Activated T-cell treated with anti-CD3 and anti-CD28 coated beads, Interleukin-2, amount 50 U/mL, for 4 hours (primary cell): ENCODE measurements at regions not wholly inside any gene's neighbourhood (a gene's known extent, or its start where the extent isn't known, plus 50 kb on each side); places are given as distances from the start of the nearest gene placed in this dataset.

ENCODE experiments used
- ATAC-seq, 2 donors: fragments of 200-7000 bp; cut with Tn5 transposase; one replicate each; pipeline ENCODE4 v1.10.0; 2021
- DNase-seq: peaks from one replicate; pipeline ENCODE4 v3.0.0-alpha.2; 2020
- H3K27me3 Mint-ChIP-seq: one replicate; pipeline ENCODE4 v1.8.0; 2021; ENCODE audit warnings: low read depth, mixed read lengths
- H3K36me3 Mint-ChIP-seq: one replicate; pipeline ENCODE4 v1.8.0; 2022; ENCODE audit warnings: mixed read lengths; ENCODE audit not compliant: insufficient read depth
- H3K4me1 Mint-ChIP-seq: one replicate; pipeline ENCODE4 v1.8.0; 2021; ENCODE audit warnings: low read depth, mixed read lengths
- H3K4me3 Mint-ChIP-seq: one replicate; pipeline ENCODE4 v1.8.0; 2021; ENCODE audit warnings: mild to moderate bottlenecking, moderate library complexity, mixed read lengths
- H3K9me3 Mint-ChIP-seq: one replicate; pipeline ENCODE4 v1.8.0; 2021; ENCODE audit warnings: mixed read lengths

GRCh38 chr14:71533800-71534199 lies 398.4 kb upstream of the RGS6 start:
- Mint-ChIP-seq H3K4me1 (peaks cover 15% of the 10 kb centered on the region), H3K4me3 (no peak overlapping the region), H3K36me3 (peaks cover 26% of the 10 kb centered on the region), H3K27me3 (no peaks in the 10 kb centered on the region), H3K9me3 (no peaks in the 10 kb centered on the region)
- no peak for DNase-seq
- no peak for ATAC-seq

- Mint-ChIP-seq H3K4me3 (no peak overlapping the region), H3K9me3 (no peaks in the 10 kb centered on the region), H3K4me1 (peaks cover 20% of the 10 kb centered on the region), H3K36me3 (peaks cover 25% of the 10 kb centered on the region), H3K27me3 (no peaks in the 10 kb centered on the region)
- DNase-seq, result no peak
- no peak for ATAC-seq
These were observed 397.7 kb upstream of the RGS6 start for GRCh38 chr14:71534506-71534905.

- Mint-ChIP-seq H3K4me1 (peaks cover 25% of the 10 kb centered on the region), H3K27me3 (no peaks in the 10 kb centered on the region), H3K4me3 (no peak overlapping the region), H3K9me3 (no peaks in the 10 kb centered on the region), H3K36me3 (peaks cover 14% of the 10 kb centered on the region)
- no peak for ATAC-seq
- no peak for DNase-seq
These were observed 396.1 kb upstream of the RGS6 start for GRCh38 chr14:71536015-71536740.

- Mint-ChIP-seq H3K9me3 (no peaks in the 10 kb centered on the region), H3K4me1 (peaks cover 25% of the 10 kb centered on the region), H3K27me3 (no peaks in the 10 kb centered on the region), H3K4me3 (no peak overlapping the region), H3K36me3 (peaks cover 7% of the 10 kb centered on the region)
- ATAC-seq (no peak), DNase-seq (no peak)
These were observed 395.1 kb upstream of the RGS6 start for GRCh38 chr14:71536927-71537772.

GRCh38 chr14:71538288-71538687 lies 393.9 kb upstream of the RGS6 start:
- H3K27me3 Mint-ChIP-seq, result no peaks in the 10 kb centered on the region

GRCh38 chr14:71538938-71539649 lies 393.1 kb upstream of the RGS6 start:
- Mint-ChIP-seq H3K4me3 (no peak overlapping the region), H3K36me3 (peaks cover 2% of the 10 kb centered on the region), H3K27me3 (no peaks in the 10 kb centered on the region), H3K9me3 (no peaks in the 10 kb centered on the region), H3K4me1 (peaks cover 29% of the 10 kb centered on the region)
- ATAC-seq (no peak), DNase-seq (no peak)

More at GRCh38 chr14:71538288-71538687, 393.9 kb upstream of the RGS6 start:
- H3K4me3 Mint-ChIP-seq, result no peak overlapping the region
- H3K9me3 Mint-ChIP-seq, result no peaks in the 10 kb centered on the region
- peaks cover 5% of the 10 kb centered on the region for H3K36me3 Mint-ChIP-seq
- ATAC-seq (no peak), DNase-seq (no peak)
- H3K4me1 Mint-ChIP-seq, result peaks cover 29% of the 10 kb centered on the region

- Mint-ChIP-seq H3K36me3 (no peaks in the 10 kb centered on the region), H3K27me3 (no peaks in the 10 kb centered on the region), H3K9me3 (no peaks in the 10 kb centered on the region), H3K4me3 (no peak overlapping the region), H3K4me1 (peaks cover 29% of the 10 kb centered on the region)
- no peak for DNase-seq
- ATAC-seq, result no peak
These were observed 392.5 kb upstream of the RGS6 start for GRCh38 chr14:71539650-71540285.

- H3K4me3 Mint-ChIP-seq, result no peak overlapping the region
- no peak for DNase-seq
- no peak for ATAC-seq
- H3K4me1 Mint-ChIP-seq, result peaks cover 26% of the 10 kb centered on the region
- no peaks in the 10 kb centered on the region for H3K27me3 Mint-ChIP-seq
- no peaks in the 10 kb centered on the region for H3K36me3 Mint-ChIP-seq
- H3K9me3 Mint-ChIP-seq, result no peaks in the 10 kb centered on the region
These were observed 391.0 kb upstream of the RGS6 start for GRCh38 chr14:71541271-71541670.

GRCh38 chr14:71541973-71542690 lies 390.1 kb upstream of the RGS6 start:
- ATAC-seq (no peak), DNase-seq (no peak)
- H3K9me3 Mint-ChIP-seq, result no peaks in the 10 kb centered on the region
- no peaks in the 10 kb centered on the region for H3K27me3 Mint-ChIP-seq
- no peaks in the 10 kb centered on the region for H3K36me3 Mint-ChIP-seq
- H3K4me3 Mint-ChIP-seq, result no peak overlapping the region
- H3K4me1 Mint-ChIP-seq, result peaks cover 25% of the 10 kb centered on the region

- Mint-ChIP-seq H3K4me1 (peaks cover 30% of the 10 kb centered on the region), H3K36me3 (peaks cover 5% of the 10 kb centered on the region), H3K9me3 (no peaks in the 10 kb centered on the region), H3K4me3 (no peak overlapping the region), H3K27me3 (no peaks in the 10 kb centered on the region)
- ATAC-seq, result no peak
- DNase-seq, result no peak
These were observed 382.7 kb upstream of the RGS6 start for GRCh38 chr14:71549421-71550050.

- no peaks in the 10 kb centered on the region for H3K27me3 Mint-ChIP-seq
- peaks cover 5% of the 10 kb centered on the region for H3K36me3 Mint-ChIP-seq
- H3K4me3 Mint-ChIP-seq, result no peak overlapping the region
- no peak for ATAC-seq
- H3K4me1 Mint-ChIP-seq, result peaks cover 38% of the 10 kb centered on the region
- no peak for DNase-seq
- H3K9me3 Mint-ChIP-seq, result no peaks in the 10 kb centered on the region
These were observed 381.9 kb upstream of the RGS6 start for GRCh38 chr14:71550367-71550766.

GRCh38 chr14:71551291-71551950 lies 380.8 kb upstream of the RGS6 start:
- H3K4me1 Mint-ChIP-seq, result peaks cover 49% of the 10 kb centered on the region
- no peak for DNase-seq

GRCh38 chr14:71552809-71553208 lies 379.4 kb upstream of the RGS6 start:
- ATAC-seq, result no peak
- no peak for DNase-seq
- Mint-ChIP-seq H3K4me3 (no peak overlapping the region), H3K4me1 (peaks cover 61% of the 10 kb centered on the region), H3K36me3 (peaks cover 5% of the 10 kb centered on the region), H3K27me3 (no peaks in the 10 kb centered on the region), H3K9me3 (no peaks in the 10 kb centered on the region)

More at GRCh38 chr14:71551291-71551950, 380.8 kb upstream of the RGS6 start:
- Mint-ChIP-seq H3K27me3 (no peaks in the 10 kb centered on the region), H3K9me3 (no peaks in the 10 kb centered on the region), H3K36me3 (peaks cover 5% of the 10 kb centered on the region), H3K4me3 (no peak overlapping the region)
- no peak for ATAC-seq
